Breast epithelium (tissue), 4 donors: ENCODE measurements at regions not wholly inside any gene's neighbourhood (a gene's known extent, or its start where the extent isn't known, plus 50 kb on each side); places are given as distances from the start of the nearest gene placed in this dataset.

Source experiments
- DNase-seq, 2 donors: peaks; one replicate each; pipeline ENCODE4 v3.0.0-alpha.2; 2019; ENCODE audit warnings: low spot score in 2 of 2
- H3K27ac ChIP-seq, 2 donors: fragments of 200-600 bp; sonication (generic) in 1 of 2; one replicate each; pipeline ENCODE4 v1.5.1; 2016 to 2019; ENCODE audit warnings: mild to moderate bottlenecking in 1 of 2
- H3K27me3 ChIP-seq, 2 donors: fragments of 200-600 bp; sonication (generic) in 1 of 2; one replicate each; pipeline versions ENCODE4 v1.5.1 to v1.6.0; 2017 to 2019; ENCODE audit warnings: control low read depth in 1 of 2, mild to moderate bottlenecking in 1 of 2
- H3K36me3 ChIP-seq: fragments of 200-600 bp; one replicate; pipeline ENCODE4 v1.5.1; 2019
- H3K4me1 ChIP-seq, 2 donors: fragments of 200-600 bp; sonication (generic); one replicate each; pipeline ENCODE4 v1.5.1; 2016 to 2019; ENCODE audit warnings: control low read depth in 1 of 2
- H3K4me3 ChIP-seq, 3 donors: fragments of 200-600 bp; sonication (generic); 1 replicate in 2 of 3; 2 replicates in 1 of 3; pipeline ENCODE4 v1.5.1; 2016 to 2019; ENCODE audit warnings: mild to moderate bottlenecking in 3 of 3, moderate library complexity in 2 of 3
- H3K9me3 ChIP-seq, 2 donors: fragments of 200-600 bp; sonication (generic) in 1 of 2; one replicate each; pipeline ENCODE4 v1.5.1; 2016 to 2019; ENCODE audit warnings: control low read depth in 1 of 2
- POLR2A ChIP-seq: fragments of 450-650 bp; IDR thresholded peaks from one replicate; pipeline ENCODE4 v1.6.1; 2016; ENCODE audit warnings: antibody characterized with exemption, mild to moderate bottlenecking, moderate library complexity
- POLR2AphosphoS5 ChIP-seq, 3 donors: sonication (generic); formaldehyde crosslinking; IDR thresholded peaks; one replicate each; pipeline ENCODE4 v1.6.1; 2017; ENCODE audit warnings: antibody characterized with exemption in 3 of 3
- intact Hi-C: fragments of 100-400 bp; cut with DNase I; formaldehyde crosslinking; loops from one replicate; pipeline ENCODE4 v1.15.1; 2023; ENCODE audit warnings: low total_unique reads
- TF ChIP-seq, protein P1 (sequence below), 3 donors: fragments of 450-650 bp; IDR thresholded peaks; one replicate each; pipeline ENCODE4 v1.5.1; 2016 to 2017; ENCODE audit warnings: antibody characterized with exemption in 3 of 3, mild to moderate bottlenecking in 3 of 3, moderate library complexity in 3 of 3

GRCh38 chr3:72055436-72055835, 270.5 kb upstream of the PROK2 start:
- Histone ChIP-seq H3K27me3 (no peaks in the 10 kb centered on the region), H3K4me1 (no peaks in the 10 kb centered on the region), H3K36me3 (no peaks in the 10 kb centered on the region), H3K27ac (no peak overlapping the region), H3K4me3 (no peak overlapping the region), H3K9me3 (no peaks in the 10 kb centered on the region)
- no peak for DNase-seq
- TF ChIP-seq POLR2AphosphoS5 (IDR thresholded peaks at IDR 0.05), result no peak
- no peak for TF ChIP-seq POLR2A
- TF ChIP-seq, protein P1, sequence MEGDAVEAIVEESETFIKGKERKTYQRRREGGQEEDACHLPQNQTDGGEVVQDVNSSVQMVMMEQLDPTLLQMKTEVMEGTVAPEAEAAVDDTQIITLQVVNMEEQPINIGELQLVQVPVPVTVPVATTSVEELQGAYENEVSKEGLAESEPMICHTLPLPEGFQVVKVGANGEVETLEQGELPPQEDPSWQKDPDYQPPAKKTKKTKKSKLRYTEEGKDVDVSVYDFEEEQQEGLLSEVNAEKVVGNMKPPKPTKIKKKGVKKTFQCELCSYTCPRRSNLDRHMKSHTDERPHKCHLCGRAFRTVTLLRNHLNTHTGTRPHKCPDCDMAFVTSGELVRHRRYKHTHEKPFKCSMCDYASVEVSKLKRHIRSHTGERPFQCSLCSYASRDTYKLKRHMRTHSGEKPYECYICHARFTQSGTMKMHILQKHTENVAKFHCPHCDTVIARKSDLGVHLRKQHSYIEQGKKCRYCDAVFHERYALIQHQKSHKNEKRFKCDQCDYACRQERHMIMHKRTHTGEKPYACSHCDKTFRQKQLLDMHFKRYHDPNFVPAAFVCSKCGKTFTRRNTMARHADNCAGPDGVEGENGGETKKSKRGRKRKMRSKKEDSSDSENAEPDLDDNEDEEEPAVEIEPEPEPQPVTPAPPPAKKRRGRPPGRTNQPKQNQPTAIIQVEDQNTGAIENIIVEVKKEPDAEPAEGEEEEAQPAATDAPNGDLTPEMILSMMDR (IDR thresholded peaks at IDR 0.05), result no peak
- intact Hi-C loops, result no loop called here

DNA sequence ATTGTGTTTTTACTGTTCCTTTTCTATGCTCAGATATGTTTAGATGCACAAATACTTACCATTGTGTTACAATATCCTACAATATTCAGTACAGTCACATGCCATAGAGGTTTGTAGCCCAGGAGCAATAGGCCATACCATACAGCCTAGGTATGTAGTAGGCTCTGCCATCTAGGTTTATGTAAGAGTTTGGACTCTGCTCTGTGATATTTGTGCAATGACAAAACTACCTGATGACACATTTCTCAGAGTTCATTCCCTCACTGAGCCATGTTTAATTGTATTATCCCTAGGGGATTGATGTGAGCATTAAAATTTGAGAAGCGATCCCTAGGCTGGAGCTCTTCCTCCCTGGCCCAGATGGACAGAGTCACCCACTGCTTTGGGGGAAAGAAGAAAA, 270.0 kb upstream of the PROK2 start:
- no peak for DNase-seq
- H3K9me3 ChIP-seq, result no peaks in the 10 kb centered on the region
- no peak overlapping the region for H3K4me3 ChIP-seq
- no peaks in the 10 kb centered on the region for H3K4me1 ChIP-seq
- no peaks in the 10 kb centered on the region for H3K27me3 ChIP-seq
- intact Hi-C loops, result no loop called here
- no peak overlapping the region for H3K27ac ChIP-seq
- TF ChIP-seq POLR2AphosphoS5 (IDR thresholded peaks at IDR 0.05) (no peak), POLR2A (no peak)
- TF ChIP-seq, protein P1 (IDR thresholded peaks at IDR 0.05), result no peak
- no peaks in the 10 kb centered on the region for H3K36me3 ChIP-seq

DNA sequence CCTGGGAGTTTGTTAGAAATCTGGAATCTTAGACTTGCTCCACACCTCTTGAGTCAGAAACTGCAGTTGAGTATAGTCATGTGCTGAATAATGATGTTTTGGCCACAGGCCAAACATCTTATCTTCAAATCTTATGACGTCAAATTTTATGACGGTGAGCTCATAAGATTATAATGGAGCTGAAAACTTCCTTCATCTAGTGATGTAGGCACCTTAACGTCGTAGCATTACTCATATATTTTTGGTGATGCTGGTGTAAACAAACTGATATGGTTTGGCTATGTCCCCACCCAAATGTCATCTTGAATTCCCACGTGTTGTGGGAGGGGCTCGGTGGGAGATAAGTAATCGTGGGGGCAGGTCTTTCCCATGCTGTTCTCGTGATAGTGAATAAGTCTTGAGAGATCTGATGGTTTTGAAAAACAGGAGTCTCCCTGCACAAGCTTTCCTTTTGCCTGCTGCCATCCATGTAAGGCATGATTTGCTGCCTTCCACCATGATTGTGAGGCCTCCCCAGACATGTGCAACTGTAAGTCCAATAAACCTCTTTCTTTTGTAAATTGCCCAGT, 268.0 kb upstream of the PROK2 start:
- intact Hi-C loops, result no loop called here

GRCh38 chr3:72050771-72051170, 265.8 kb upstream of the PROK2 start:
- no peaks in the 10 kb centered on the region for H3K9me3 ChIP-seq
- H3K27ac ChIP-seq, result no peak overlapping the region
- no peak for TF ChIP-seq POLR2AphosphoS5 (IDR thresholded peaks at IDR 0.05)
- no peak for TF ChIP-seq POLR2A
- TF ChIP-seq, protein P1 (IDR thresholded peaks at IDR 0.05), result no peak
- intact Hi-C loops, result no loop called here
- no peaks in the 10 kb centered on the region for H3K4me1 ChIP-seq
- DNase-seq, result no peak
- no peaks in the 10 kb centered on the region for H3K36me3 ChIP-seq
- no peaks in the 10 kb centered on the region for H3K27me3 ChIP-seq
- H3K4me3 ChIP-seq, result no peak overlapping the region

More for the DNA sequence above, 268.0 kb upstream of the PROK2 start:
- H3K27ac ChIP-seq, result no peak overlapping the region
- no peak for DNase-seq
- no peaks in the 10 kb centered on the region for H3K27me3 ChIP-seq
- H3K36me3 ChIP-seq, result no peaks in the 10 kb centered on the region
- no peaks in the 10 kb centered on the region for H3K4me1 ChIP-seq
- TF ChIP-seq, protein P1 (IDR thresholded peaks at IDR 0.05), result no peak
- TF ChIP-seq POLR2A (no peak), POLR2AphosphoS5 (IDR thresholded peaks at IDR 0.05) (no peak)
- H3K9me3 ChIP-seq, result no peaks in the 10 kb centered on the region
- no peak overlapping the region for H3K4me3 ChIP-seq

GRCh38 chr3:72050048-72050632, 265.2 kb upstream of the PROK2 start:
- Histone ChIP-seq H3K27me3 (no peaks in the 10 kb centered on the region), H3K4me1 (no peaks in the 10 kb centered on the region), H3K4me3 (no peak overlapping the region), H3K9me3 (no peaks in the 10 kb centered on the region), H3K36me3 (no peaks in the 10 kb centered on the region), H3K27ac (no peak overlapping the region)
- intact Hi-C loops, result no loop called here
- TF ChIP-seq POLR2A (no peak), POLR2AphosphoS5 (IDR thresholded peaks at IDR 0.05) (no peak)
- TF ChIP-seq, protein P1 (IDR thresholded peaks at IDR 0.05), result no peak
- no peak for DNase-seq
